B cell (primary cell): ENCODE measurements at regions not wholly inside any gene's neighbourhood (a gene's known extent, or its start where the extent isn't known, plus 50 kb on each side); places are given as distances from the start of the nearest gene placed in this dataset.
"Not testable (repeated sequence)": the region's sequence is repeated elsewhere in the genome, so short reads cannot be mapped to it uniquely, and the experiment has no call there.

Source experiments
- ATAC-seq: fragments of 200-7000 bp; cut with Tn5 transposase; one replicate; pipeline ENCODE4 v1.10.0; 2021; ENCODE audit warnings: low read depth, mild to moderate bottlenecking, moderate number of reproducible peaks, moderate library complexity
- CTCF ChIA-PET: fragments of 350-600 bp; sonication (Branson Sonifier 250); formaldehyde crosslinking; loops from one replicate; lab custom pipeline; 2021; ENCODE audit warnings: antibody characterized with exemption, inconsistent platforms; lab: Charles Lee
- POLR2A ChIA-PET: fragments of 350-600 bp; sonication (Branson Sonifier 250); formaldehyde crosslinking; loops from one replicate; lab custom pipeline; 2021; ENCODE audit warnings: antibody characterized with exemption; lab: Charles Lee
- DNase-seq: peaks from one replicate; pipeline ENCODE4 v3.0.0; 2013
- H2AFZ ChIP-seq: 2 replicates; pipeline ENCODE4 v1.6.1; 2012; ENCODE audit warnings: mild to moderate bottlenecking, low read depth, low read length; ENCODE audit not compliant: insufficient read depth, poor library complexity, severe bottlenecking
- H3K27ac ChIP-seq, 2 donors: 1 replicate in 1 of 2; 2 replicates in 1 of 2; pipeline ENCODE4 v1.5.1; 2012 to 2013; ENCODE audit warnings: low read length in 2 of 2, mild to moderate bottlenecking in 2 of 2, moderate library complexity in 1 of 2
- H3K27me3 ChIP-seq, 4 experiments: fragments of 200-600 bp in 1 of 4; sonication (generic) in 1 of 4; replicated peaks in 1 of 4; 1 replicate in 2 of 4; 2 replicates in 2 of 4; pipeline versions ENCODE4 v1.6.1 to v1.7.0; 2013 to 2016; ENCODE audit warnings: low read length in 3 of 4, mild to moderate bottlenecking in 2 of 4, mixed read lengths in 1 of 4, moderate library complexity in 1 of 4; ENCODE audit not compliant: insufficient read depth in 4 of 4, control insufficient read depth in 3 of 4; ENCODE audit errors: control extremely low read depth in 1 of 4
- H3K36me3 ChIP-seq, 2 experiments: replicated peaks in 1 of 2; 1 replicate in 1 of 2; 2 replicates in 1 of 2; pipeline versions ENCODE4 v1.6.1 to v1.7.1; 2013; ENCODE audit warnings: low read length in 1 of 2; ENCODE audit not compliant: insufficient read depth in 2 of 2, control insufficient read depth in 1 of 2; ENCODE audit errors: control extremely low read depth in 1 of 2, extremely low read depth in 1 of 2
- H3K4me1 ChIP-seq, 2 donors: fragments of 200-600 bp in 1 of 2; sonication (generic) in 1 of 2; 1 replicate in 1 of 2; 2 replicates in 1 of 2; pipeline versions ENCODE4 v1.5.1 to v1.6.1; 2013 to 2017; ENCODE audit warnings: low read length in 2 of 2; ENCODE audit not compliant: control insufficient read depth in 2 of 2, insufficient read depth in 2 of 2
- H3K4me2 ChIP-seq: replicated peaks from 2 replicates; pipeline ENCODE3; 2012; ENCODE audit warnings: mild to moderate bottlenecking, low read depth, low read length; ENCODE audit not compliant: poor library complexity, severe bottlenecking
- H3K4me3 ChIP-seq, 5 experiments: fragments of 200-600 bp in 1 of 5; sonication (generic) in 1 of 5; 1 replicate in 3 of 5; 2 replicates in 2 of 5; pipeline versions ENCODE4 v1.5.1 to v1.7.0; 2011 to 2016; ENCODE audit warnings: low read length in 4 of 5, mild to moderate bottlenecking in 4 of 5, low read depth in 2 of 5, control low read depth in 1 of 5, moderate library complexity in 1 of 5; ENCODE audit not compliant: insufficient read depth in 1 of 5; ENCODE audit errors: control extremely low read depth in 1 of 5, extremely low read depth in 1 of 5
- H3K79me2 ChIP-seq: fragments of 200-600 bp; sonication (generic); one replicate; pipeline ENCODE4 v1.6.0; 2016; ENCODE audit warnings: low read length; ENCODE audit not compliant: control insufficient read depth, insufficient read depth
- H3K9ac ChIP-seq: fragments of 200-600 bp; sonication (generic); 2 replicates; pipeline ENCODE4 v1.6.1; 2017; ENCODE audit warnings: mild to moderate bottlenecking, low read length, moderate library complexity
- H3K9me3 ChIP-seq, 3 donors: one replicate each; pipeline versions ENCODE4 v1.6.1 to v1.7.1; 2013; ENCODE audit warnings: low read length in 2 of 3; ENCODE audit not compliant: control insufficient read depth in 2 of 3, insufficient read depth in 1 of 3; ENCODE audit errors: control extremely low read depth in 1 of 3
- H4K20me1 ChIP-seq: 2 replicates; pipeline ENCODE4 v1.6.0; 2012; ENCODE audit warnings: mild to moderate bottlenecking, low read length; ENCODE audit not compliant: insufficient read depth, control insufficient read depth, poor library complexity, severe bottlenecking
- H3K27ac Mint-ChIP-seq: one replicate; pipeline ENCODE4 v1.8.0; 2021; ENCODE audit warnings: mixed read lengths
- H3K27me3 Mint-ChIP-seq: one replicate; pipeline ENCODE4 v1.8.0; 2021; ENCODE audit warnings: mixed read lengths
- H3K4me1 Mint-ChIP-seq: one replicate; pipeline ENCODE4 v1.8.0; 2021; ENCODE audit warnings: mixed read lengths
- H3K4me3 Mint-ChIP-seq: one replicate; pipeline ENCODE4 v1.8.0; 2021; ENCODE audit warnings: mixed read lengths
- H3K9me3 Mint-ChIP-seq: one replicate; pipeline ENCODE4 v1.8.0; 2022; ENCODE audit warnings: mixed read lengths; ENCODE audit not compliant: insufficient read depth
- CTCF ChIP-seq: fragments of 200-600 bp; IDR thresholded peaks from one replicate; pipeline ENCODE4 v1.8.0; 2022; ENCODE audit warnings: antibody characterized with exemption, mild to moderate bottlenecking
- EZH2 ChIP-seq: IDR thresholded peaks from 2 replicates; pipeline ENCODE4 v1.6.1; 2012; ENCODE audit warnings: borderline replicate concordance, low read depth, mild to moderate bottlenecking, moderate library complexity, low read length; ENCODE audit not compliant: insufficient read depth, poor library complexity, severe bottlenecking
- WGBS: methylation state at CpG from one replicate; pipeline ENCODE4 v1.1.5; 2013; ENCODE audit warnings: missing lambda C conversion rate; ENCODE audit not compliant: insufficient coverage; 5-methylcytosine and 5-hydroxymethylcytosine counted together
- intact Hi-C: fragments of 100-400 bp; cut with micrococcal nuclease; formaldehyde crosslinking; loops from one replicate; pipeline ENCODE4 v1.10.0; 2022

DNA sequence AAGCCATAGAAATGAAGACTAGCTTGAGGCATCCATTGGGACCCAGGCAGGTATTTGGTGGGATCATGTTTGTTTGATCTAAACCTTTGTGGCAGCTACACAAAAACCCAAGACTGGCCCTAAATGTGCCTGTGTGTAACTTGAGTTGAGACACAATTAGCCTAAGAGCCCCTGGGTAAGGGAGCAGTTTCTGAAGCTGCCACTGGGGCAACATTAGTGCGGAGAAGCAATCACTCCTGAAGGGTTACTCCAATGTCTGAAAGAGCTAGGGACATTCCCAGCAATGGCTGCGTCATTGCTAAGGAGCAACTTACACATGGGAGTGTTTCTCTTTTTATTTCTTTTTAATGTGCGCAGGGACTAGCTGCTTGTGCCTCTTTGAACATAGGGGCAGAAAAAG lies 67.9 kb upstream of the EEF1E1 start:
- Histone ChIP-seq H3K4me2 (no peak overlapping the region), H3K9me3 (no peaks in the 10 kb centered on the region), H3K9ac (no peak overlapping the region), H3K36me3 (no peaks in the 10 kb centered on the region), H3K4me3 (no peak overlapping the region), H2AFZ (no peak overlapping the region), H3K79me2 (no peaks in the 10 kb centered on the region), H4K20me1 (no peaks in the 10 kb centered on the region), H3K27me3 (no peaks in the 10 kb centered on the region), H3K27ac (no peak overlapping the region), H3K4me1 (no peaks in the 10 kb centered on the region)
- peaks cover 10% of the 10 kb centered on the region for H3K27me3 Mint-ChIP-seq
- TF ChIP-seq CTCF (no peak), EZH2 (no peak)
- no peak overlapping the region for H3K27ac Mint-ChIP-seq
- WGBS: 100% methylated on average over 1 of the region's 3 CpGs
- ChIA-PET CTCF (interaction anchor here (1.2 kb wide), 1 partner anchor 48 kb away, joined by 3 read pairs; no protein-coding TSS in a partner anchor), POLR2A (no interaction called here)
- ATAC-seq (no peak), DNase-seq (no peak)
- H3K4me3 Mint-ChIP-seq: no peak overlapping the region
- H3K4me1 Mint-ChIP-seq: no peaks in the 10 kb centered on the region
- no peaks in the 10 kb centered on the region for H3K9me3 Mint-ChIP-seq
- intact Hi-C loops: no loop called here

DNA sequence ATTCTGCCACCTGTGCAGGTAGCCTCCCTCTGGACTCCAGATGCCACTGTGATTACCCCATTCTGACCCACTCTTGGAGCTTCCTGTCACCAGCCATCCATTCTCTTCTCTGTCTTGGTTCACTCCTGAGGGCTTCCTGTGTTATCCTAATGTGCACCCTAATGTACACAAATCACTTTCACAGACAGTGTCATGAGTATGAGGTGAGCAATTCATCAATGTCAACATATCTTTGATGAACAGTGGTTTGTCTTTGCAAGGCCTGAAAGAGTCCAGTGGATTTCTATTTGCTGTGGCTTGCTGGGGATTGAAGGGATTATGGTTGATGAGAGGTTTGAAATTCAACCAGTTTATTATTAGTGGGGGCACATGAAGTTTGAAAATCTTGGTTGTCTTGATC lies 63.8 kb upstream of the EEF1E1 start:
- Mint-ChIP-seq H3K4me3 (no peak overlapping the region), H3K27me3 (peaks cover 5% of the 10 kb centered on the region), H3K9me3 (no peaks in the 10 kb centered on the region), H3K4me1 (no peaks in the 10 kb centered on the region), H3K27ac (no peak overlapping the region)
- intact Hi-C loops: no loop called here
- Histone ChIP-seq H3K4me2 (no peak overlapping the region), H3K79me2 (no peaks in the 10 kb centered on the region), H3K4me1 (no peaks in the 10 kb centered on the region), H3K9me3 (no peaks in the 10 kb centered on the region), H3K27ac (no peak overlapping the region), H3K4me3 (no peak overlapping the region), H3K9ac (no peak overlapping the region), H2AFZ (no peak overlapping the region), H4K20me1 (no peaks in the 10 kb centered on the region), H3K27me3 (no peaks in the 10 kb centered on the region), H3K36me3 (no peaks in the 10 kb centered on the region)
- POLR2A ChIA-PET: no interaction called here
- CTCF ChIA-PET: no interaction called here
- no peak for TF ChIP-seq EZH2
- TF ChIP-seq CTCF: no peak
- ATAC-seq: no peak
- no peak for DNase-seq

DNA sequence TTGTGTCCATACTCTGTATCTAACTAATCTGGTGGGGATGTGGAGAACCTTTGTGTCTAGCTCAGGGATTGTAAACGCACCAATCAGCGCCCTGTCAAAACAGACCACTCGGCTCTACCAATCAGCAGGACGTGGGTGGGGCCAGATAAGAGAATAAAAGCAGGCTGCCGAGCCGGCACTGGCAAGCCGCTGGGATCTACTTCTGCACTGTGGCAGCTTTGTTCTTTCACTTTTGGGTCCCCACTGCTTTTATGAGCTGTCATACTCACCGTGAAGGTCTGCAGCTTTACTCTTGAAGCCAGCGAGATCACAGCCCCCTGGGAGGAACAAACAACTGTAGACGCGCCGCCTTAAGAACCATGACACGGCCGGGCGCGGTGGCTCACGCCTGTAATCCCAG lies 62.7 kb upstream of the EEF1E1 start:
- H3K9ac ChIP-seq, H3K36me3 ChIP-seq, H3K4me1 Mint-ChIP-seq, CTCF ChIA-PET, POLR2A ChIA-PET, H3K4me2 ChIP-seq, H3K27ac ChIP-seq, intact Hi-C loops, H3K4me3 Mint-ChIP-seq, H3K27me3 ChIP-seq, H3K9me3 Mint-ChIP-seq, H2AFZ ChIP-seq, H3K27me3 Mint-ChIP-seq, H3K4me3 ChIP-seq, H3K4me1 ChIP-seq, H3K9me3 ChIP-seq, ATAC-seq, H3K27ac Mint-ChIP-seq, DNase-seq, H3K79me2 ChIP-seq, H4K20me1 ChIP-seq: not testable (repeated sequence)
- 95% methylated on average over 7 of the region's 17 CpGs for WGBS
